CD4-positive, alpha-beta T cell (primary cell): ENCODE measurements at regions not wholly inside any gene's neighbourhood (a gene's known extent, or its start where the extent isn't known, plus 50 kb on each side); places are given as distances from the start of the nearest gene placed in this dataset.

Experiments
- ATAC-seq: fragments of 200-7000 bp; cut with Tn5 transposase; one replicate; pipeline ENCODE4 v1.10.0; 2022; ENCODE audit warnings: mild to moderate bottlenecking; ENCODE audit not compliant: poor library complexity
- CTCF ChIA-PET: fragments of 350-600 bp; sonication (Branson Sonifier 250); formaldehyde crosslinking; loops from one replicate; lab custom pipeline; 2021; ENCODE audit warnings: antibody characterized with exemption, inconsistent platforms; lab: Charles Lee
- POLR2A ChIA-PET: fragments of 350-600 bp; sonication (Branson Sonifier 250); formaldehyde crosslinking; loops from one replicate; lab custom pipeline; 2021; ENCODE audit warnings: antibody characterized with exemption, inconsistent platforms; lab: Charles Lee
- DNase-seq, 14 experiments: peaks; one replicate each; pipeline ENCODE4 v3.0.0-alpha.2; 2013 to 2020; ENCODE audit warnings: mixed read lengths in 2 of 14
- H3K27ac ChIP-seq, 2 donors: one replicate each; pipeline versions ENCODE4 v1.5.1 to v1.7.0; 2013; ENCODE audit warnings: low read length in 2 of 2, low read depth in 1 of 2, mild to moderate bottlenecking in 1 of 2
- H3K27me3 ChIP-seq, 2 experiments: 1 replicate in 1 of 2; 2 replicates in 1 of 2; pipeline versions ENCODE4 v1.6.1 to v1.7.0; 2013; ENCODE audit warnings: low read length in 2 of 2, control low read depth in 1 of 2, mild to moderate bottlenecking in 1 of 2, moderate library complexity in 1 of 2; ENCODE audit not compliant: insufficient read depth in 2 of 2, control insufficient read depth in 1 of 2
- H3K36me3 ChIP-seq: one replicate; pipeline ENCODE4 v1.6.1; 2013; ENCODE audit warnings: low read length, control low read depth; ENCODE audit not compliant: insufficient read depth
- H3K4me1 ChIP-seq: one replicate; pipeline ENCODE4 v1.6.1; 2013; ENCODE audit warnings: low read length, control low read depth; ENCODE audit not compliant: insufficient read depth
- H3K4me3 ChIP-seq: one replicate; pipeline ENCODE4 v1.5.1; 2013; ENCODE audit warnings: mild to moderate bottlenecking, low read length, moderate library complexity
- H3K9me3 ChIP-seq, 2 experiments: 1 replicate in 1 of 2; 2 replicates in 1 of 2; pipeline versions ENCODE4 v1.6.1 to v1.7.0; 2013; ENCODE audit warnings: low read length in 2 of 2, mild to moderate bottlenecking in 2 of 2, control low read depth in 1 of 2, moderate library complexity in 1 of 2; ENCODE audit not compliant: control insufficient read depth in 1 of 2, insufficient read depth in 1 of 2
- H3K27ac Mint-ChIP-seq: one replicate; pipeline ENCODE4 v1.8.0; 2020; ENCODE audit warnings: mixed read lengths
- H3K27me3 Mint-ChIP-seq: one replicate; pipeline ENCODE4 v1.8.0; 2021; ENCODE audit warnings: mixed read lengths
- H3K36me3 Mint-ChIP-seq: one replicate; pipeline ENCODE4 v1.8.0; 2021; ENCODE audit warnings: low read depth, mixed read lengths
- H3K4me1 Mint-ChIP-seq: one replicate; pipeline ENCODE4 v1.8.0; 2021; ENCODE audit warnings: low read depth, mixed read lengths
- H3K4me3 Mint-ChIP-seq: one replicate; pipeline ENCODE4 v1.8.0; 2020; ENCODE audit warnings: mild to moderate bottlenecking, mixed read lengths
- H3K9me3 Mint-ChIP-seq: one replicate; pipeline ENCODE4 v1.8.0; 2020; ENCODE audit warnings: mixed read lengths
- intact Hi-C, 2 experiments: fragments of 100-400 bp; cut with DNase I in 1 of 2; cut with micrococcal nuclease in 1 of 2; formaldehyde crosslinking; loops; one replicate each; pipeline versions ENCODE4 v1.15.1 to v1.9.0; 2023 to 2025; cut with DNase I, micrococcal nuclease
- TF ChIP-seq, protein P1 (sequence below): fragments of 200-600 bp; IDR thresholded peaks from one replicate; pipeline ENCODE4 v1.8.0; 2022; ENCODE audit warnings: antibody characterized with exemption, mild to moderate bottlenecking

DNA sequence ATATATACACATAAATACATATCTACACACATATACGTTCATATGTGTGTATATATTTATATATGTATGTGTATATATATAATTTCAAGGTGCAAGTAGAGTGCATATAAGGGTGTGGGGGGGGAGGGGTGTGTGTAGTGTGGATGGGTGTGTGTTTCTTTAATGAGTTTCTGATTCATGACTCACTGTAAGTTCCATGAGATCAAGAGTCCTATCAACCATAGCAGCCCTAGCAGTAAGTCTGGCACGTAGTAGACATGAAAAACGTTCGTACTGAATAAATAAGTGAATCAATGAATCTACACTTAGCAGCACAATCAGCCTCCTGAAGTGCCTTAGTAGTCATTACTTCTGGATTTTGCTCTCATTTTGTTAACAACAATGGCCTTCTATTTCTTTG lies 61.9 kb upstream of the KRTAP11-1 start:
- H3K36me3 Mint-ChIP-seq = no peaks in the 10 kb centered on the region
- no peak overlapping the region for H3K4me3 Mint-ChIP-seq
- no peak overlapping the region for H3K27ac Mint-ChIP-seq
- Histone ChIP-seq H3K27me3 (no peaks in the 10 kb centered on the region), H3K27ac (no peak overlapping the region), H3K4me1 (no peaks in the 10 kb centered on the region), H3K36me3 (no peaks in the 10 kb centered on the region), H3K9me3 (no peaks in the 10 kb centered on the region), H3K4me3 (no peak overlapping the region)
- no peaks in the 10 kb centered on the region for H3K4me1 Mint-ChIP-seq
- H3K27me3 Mint-ChIP-seq = peaks cover 4% of the 10 kb centered on the region
- TF ChIP-seq, protein P1, sequence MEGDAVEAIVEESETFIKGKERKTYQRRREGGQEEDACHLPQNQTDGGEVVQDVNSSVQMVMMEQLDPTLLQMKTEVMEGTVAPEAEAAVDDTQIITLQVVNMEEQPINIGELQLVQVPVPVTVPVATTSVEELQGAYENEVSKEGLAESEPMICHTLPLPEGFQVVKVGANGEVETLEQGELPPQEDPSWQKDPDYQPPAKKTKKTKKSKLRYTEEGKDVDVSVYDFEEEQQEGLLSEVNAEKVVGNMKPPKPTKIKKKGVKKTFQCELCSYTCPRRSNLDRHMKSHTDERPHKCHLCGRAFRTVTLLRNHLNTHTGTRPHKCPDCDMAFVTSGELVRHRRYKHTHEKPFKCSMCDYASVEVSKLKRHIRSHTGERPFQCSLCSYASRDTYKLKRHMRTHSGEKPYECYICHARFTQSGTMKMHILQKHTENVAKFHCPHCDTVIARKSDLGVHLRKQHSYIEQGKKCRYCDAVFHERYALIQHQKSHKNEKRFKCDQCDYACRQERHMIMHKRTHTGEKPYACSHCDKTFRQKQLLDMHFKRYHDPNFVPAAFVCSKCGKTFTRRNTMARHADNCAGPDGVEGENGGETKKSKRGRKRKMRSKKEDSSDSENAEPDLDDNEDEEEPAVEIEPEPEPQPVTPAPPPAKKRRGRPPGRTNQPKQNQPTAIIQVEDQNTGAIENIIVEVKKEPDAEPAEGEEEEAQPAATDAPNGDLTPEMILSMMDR = no peak
- CTCF ChIA-PET = no interaction called here
- ATAC-seq = no peak
- POLR2A ChIA-PET = no interaction called here
- intact Hi-C loops = no loop called here
- DNase-seq = no peak
- H3K9me3 Mint-ChIP-seq = no peaks in the 10 kb centered on the region

GRCh38 chr21:30942192-30942591 lies 60.8 kb upstream of the KRTAP11-1 start:
- peaks cover 4% of the 10 kb centered on the region for H3K27me3 Mint-ChIP-seq
- H3K4me1 ChIP-seq = no peaks in the 10 kb centered on the region
- no peaks in the 10 kb centered on the region for H3K9me3 Mint-ChIP-seq
- DNase-seq (no peak), ATAC-seq (no peak)
- intact Hi-C loops = no loop called here
- TF ChIP-seq, protein P1 = no peak
- no peaks in the 10 kb centered on the region for H3K36me3 Mint-ChIP-seq
- no peak overlapping the region for H3K4me3 ChIP-seq
- no peaks in the 10 kb centered on the region for H3K4me1 Mint-ChIP-seq
- no peak overlapping the region for H3K27ac Mint-ChIP-seq
- no peaks in the 10 kb centered on the region for H3K9me3 ChIP-seq
- H3K27ac ChIP-seq = no peak overlapping the region
- H3K4me3 Mint-ChIP-seq = no peak overlapping the region
- no peaks in the 10 kb centered on the region for H3K27me3 ChIP-seq
- ChIA-PET POLR2A (no interaction called here), CTCF (no interaction called here)
- no peaks in the 10 kb centered on the region for H3K36me3 ChIP-seq

DNA sequence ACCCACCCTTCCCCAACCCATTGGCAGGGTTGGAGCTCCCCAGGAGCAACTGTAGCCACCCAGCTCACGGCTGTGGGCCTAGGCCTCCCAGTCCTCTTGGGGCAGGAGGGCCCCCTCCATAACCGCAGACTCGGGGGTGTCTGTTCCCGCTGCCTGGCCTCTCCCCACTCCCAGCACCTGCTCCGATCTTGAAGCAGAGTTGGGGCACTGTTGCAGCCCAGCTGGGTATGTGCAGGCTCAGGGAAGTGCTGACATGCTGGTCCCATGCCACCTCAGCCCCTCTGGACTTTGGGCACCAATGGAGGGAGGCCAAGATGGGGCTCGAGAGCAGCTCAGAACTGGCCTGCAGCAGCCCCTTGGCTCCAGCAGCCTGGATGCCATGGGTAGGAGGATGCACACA lies 54.8 kb upstream of the KRTAP11-1 start:
- no peaks in the 10 kb centered on the region for H3K4me1 Mint-ChIP-seq
- H3K27me3 ChIP-seq = no peaks in the 10 kb centered on the region
- H3K4me3 ChIP-seq = no peak overlapping the region
- peaks cover 0 to 23% of the 10 kb centered on the region in 2 experiments for H3K9me3 ChIP-seq
- H3K27me3 Mint-ChIP-seq = no peaks in the 10 kb centered on the region
- no peak overlapping the region for H3K27ac Mint-ChIP-seq
- H3K9me3 Mint-ChIP-seq = no peaks in the 10 kb centered on the region
- no peaks in the 10 kb centered on the region for H3K4me1 ChIP-seq
- CTCF ChIA-PET = no interaction called here
- no peak overlapping the region for H3K27ac ChIP-seq
- TF ChIP-seq, protein P1 = no peak
- ATAC-seq = no peak
- no peaks in the 10 kb centered on the region for H3K36me3 ChIP-seq
- no peak for DNase-seq
- H3K36me3 Mint-ChIP-seq = no peaks in the 10 kb centered on the region
- intact Hi-C loops = no loop called here
- POLR2A ChIA-PET = no interaction called here
- no peak overlapping the region for H3K4me3 Mint-ChIP-seq
